Fibroblast of skin of right quadriceps (primary cell): ENCODE measurements at regions not wholly inside any gene's neighbourhood (a gene's known extent, or its start where the extent isn't known, plus 50 kb on each side); places are given as distances from the start of the nearest gene placed in this dataset.
"Not testable (repeated sequence)": the region's sequence is repeated elsewhere in the genome, so short reads cannot be mapped to it uniquely, and the experiment has no call there.

Experiments used
- DNase-seq: peaks from one replicate; pipeline ENCODE4 v3.0.0-alpha.2; 2013

DNA sequence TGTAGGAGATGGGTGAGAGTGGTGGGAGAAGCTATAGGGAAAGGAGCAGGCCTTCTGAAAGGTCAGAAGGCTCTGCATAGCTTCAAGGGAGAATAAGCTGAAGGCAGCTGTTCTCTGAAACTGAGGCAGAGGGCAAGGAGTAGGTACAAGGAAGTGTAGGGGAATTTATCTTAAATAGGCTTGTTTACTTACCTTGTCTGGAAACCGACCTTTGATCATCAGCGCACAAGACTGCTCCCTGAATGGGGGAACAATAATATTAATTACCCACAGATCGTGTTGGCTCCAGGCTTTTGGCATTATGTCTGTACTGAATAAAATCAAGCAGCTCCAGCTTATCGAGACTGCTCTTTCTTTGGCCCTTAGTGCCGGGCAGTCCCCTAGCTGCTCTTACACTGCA lies 175.5 kb upstream of the MAGEB16 start:
- no peak for DNase-seq

DNA sequence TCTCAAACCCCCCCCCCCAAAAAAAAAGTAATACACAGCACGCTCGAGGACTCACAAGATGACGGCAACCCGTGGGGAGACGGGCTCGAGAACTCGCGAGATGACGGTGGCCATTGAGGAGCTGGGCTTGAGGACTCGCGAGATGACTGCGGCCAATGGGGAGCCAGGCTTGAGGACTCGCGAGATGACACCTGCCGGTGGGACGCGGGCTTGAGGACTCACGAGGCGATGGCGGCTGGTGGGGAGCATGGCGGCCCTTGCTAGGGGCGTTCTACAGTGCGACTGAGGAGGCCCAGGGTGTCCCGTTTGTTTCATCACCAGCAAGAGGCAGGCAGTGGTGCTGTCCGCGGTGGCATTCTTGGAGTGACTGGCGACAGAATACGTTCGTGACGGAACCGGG lies 172.4 kb upstream of the MAGEB16 start:
- DNase-seq: no peak

DNA sequence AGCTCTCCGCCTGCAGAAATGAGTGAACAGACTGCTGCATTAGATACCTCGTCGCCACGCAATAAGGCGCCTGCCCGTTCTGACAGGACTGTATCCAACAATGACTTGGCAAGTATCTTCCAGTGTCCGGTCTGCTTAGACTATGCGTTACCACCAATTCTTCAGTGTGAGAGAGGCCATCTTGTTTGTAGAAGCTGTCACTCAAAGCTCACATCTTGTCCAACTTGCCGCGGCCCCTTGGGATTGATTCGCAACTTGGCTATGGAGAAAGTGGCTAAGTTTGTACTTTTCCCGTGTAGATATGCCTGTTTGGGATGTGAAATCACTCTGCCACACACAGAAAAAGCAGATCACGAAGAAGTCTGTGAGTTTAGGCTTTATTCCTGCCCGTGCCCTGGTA lies 172.0 kb upstream of the MAGEB16 start:
- no peak for DNase-seq

DNA sequence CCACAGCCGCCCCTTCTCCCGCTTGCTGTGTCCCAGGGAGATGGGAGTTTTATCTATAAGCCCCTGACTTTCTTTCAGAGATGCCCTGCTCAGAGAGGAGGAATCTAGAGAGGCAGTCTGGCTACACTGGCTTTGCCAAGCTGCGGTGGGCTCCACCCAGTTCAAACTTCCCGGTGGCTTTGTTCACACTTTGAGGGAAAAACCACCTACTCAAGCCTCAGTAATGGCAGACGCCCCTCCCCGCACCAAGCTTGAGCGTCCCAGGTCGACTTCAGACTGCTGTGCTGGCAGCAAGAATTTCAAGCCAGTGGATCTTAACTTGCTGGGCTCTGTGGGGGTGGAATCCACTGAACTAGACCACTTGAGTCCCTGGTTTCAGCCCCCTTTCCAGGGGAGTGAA lies 162.2 kb upstream of the MAGEB16 start:
- DNase-seq: not testable (repeated sequence)

DNA sequence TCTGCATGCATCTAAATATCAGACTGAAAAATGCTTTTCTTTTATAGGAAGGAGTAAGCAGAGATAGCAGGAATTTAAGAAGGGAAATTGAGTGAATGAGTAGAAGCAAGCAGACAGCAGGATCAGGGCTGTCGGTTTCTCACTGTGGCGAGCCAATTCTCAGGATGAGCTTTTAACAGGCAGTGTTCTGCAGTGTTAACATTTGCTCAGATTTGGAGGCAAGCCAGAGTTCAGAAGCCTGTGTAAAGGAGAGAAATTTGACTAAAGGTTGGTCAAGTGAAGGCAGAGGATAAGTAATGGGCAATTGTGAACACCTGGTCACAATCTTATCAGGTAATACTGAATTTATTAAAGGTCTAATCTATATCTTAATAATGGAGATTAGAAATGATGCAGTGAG lies 133.3 kb upstream of the MAGEB16 start:
- no peak for DNase-seq

DNA sequence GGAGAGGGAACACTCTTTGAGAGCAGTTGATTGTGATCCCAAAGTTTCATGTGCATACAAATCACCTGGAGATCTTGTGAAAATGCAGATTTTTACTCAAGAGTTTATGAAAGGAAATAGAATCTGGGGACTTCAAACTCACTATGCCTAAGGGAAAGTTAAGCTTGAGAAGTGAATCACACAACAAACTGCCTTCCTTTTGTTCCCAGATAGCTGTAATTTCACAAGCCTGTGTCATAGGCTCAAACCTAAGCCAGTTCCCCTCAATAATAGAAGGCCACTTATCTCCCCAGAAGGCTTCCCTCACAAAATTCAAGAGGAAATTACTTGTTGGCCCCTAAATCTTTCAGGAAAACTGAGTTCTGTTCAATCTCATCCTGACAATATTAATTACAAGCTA lies 132.8 kb upstream of the MAGEB16 start:
- no peak for DNase-seq

DNA sequence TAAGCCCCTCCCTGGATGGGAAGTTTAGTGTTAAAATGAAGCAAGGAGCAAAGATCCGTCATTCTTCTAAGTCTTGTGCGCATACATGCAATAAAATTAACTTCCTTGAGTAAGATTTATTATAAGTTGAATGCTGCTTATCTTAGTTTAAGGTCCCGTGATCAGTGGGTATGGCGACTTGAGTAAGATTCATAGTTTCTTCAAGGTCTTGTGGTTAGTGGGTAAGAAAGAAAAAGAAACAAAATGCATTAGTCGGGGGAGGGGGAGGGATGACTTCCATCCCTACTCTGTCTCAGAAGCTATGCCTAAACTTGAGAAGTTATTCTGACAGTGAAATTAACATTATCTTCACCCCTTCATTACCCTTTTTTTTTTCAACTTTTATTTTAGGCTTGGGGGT lies 127.3 kb upstream of the MAGEB16 start:
- no peak for DNase-seq

DNA sequence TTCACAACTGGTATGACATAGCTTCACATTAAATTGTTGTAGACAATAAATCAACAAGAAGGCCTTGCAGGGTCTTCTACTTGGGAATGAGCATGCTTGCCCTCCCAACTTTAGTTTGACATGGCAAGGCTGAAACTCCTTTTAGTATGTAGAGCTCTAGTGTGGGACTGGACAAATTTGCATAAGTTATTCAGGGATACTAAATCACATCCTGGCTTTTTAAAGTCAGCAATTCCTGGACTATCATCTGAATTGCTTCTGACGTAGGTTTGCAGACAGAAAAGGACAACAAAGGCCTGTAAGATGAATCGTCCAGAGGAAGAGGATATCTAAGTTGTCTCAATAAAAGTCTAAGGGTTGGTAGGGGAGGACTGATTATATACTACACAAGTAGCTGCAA lies 123.0 kb upstream of the MAGEB16 start:
- no peak for DNase-seq

DNA sequence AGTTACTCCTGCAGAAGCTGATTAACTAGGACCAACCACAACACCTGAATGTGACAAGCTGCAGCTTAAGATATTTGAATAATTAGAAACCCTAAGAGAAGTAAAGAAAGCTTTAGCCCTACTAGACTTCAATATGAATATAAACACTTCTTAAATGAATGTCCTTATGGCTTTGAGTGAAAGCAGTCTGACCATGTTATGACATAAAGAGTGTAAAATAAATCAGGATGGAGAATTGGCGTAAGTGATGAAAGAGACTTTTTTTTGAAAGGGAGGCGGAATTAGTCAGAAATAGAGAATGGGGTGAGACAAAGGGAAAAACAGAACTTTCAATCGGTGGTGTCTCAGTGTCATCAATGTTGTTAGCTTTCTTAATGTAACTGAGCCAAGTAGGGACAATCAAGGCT lies 117.2 kb upstream of the MAGEB16 start:
- DNase-seq: no peak

DNA sequence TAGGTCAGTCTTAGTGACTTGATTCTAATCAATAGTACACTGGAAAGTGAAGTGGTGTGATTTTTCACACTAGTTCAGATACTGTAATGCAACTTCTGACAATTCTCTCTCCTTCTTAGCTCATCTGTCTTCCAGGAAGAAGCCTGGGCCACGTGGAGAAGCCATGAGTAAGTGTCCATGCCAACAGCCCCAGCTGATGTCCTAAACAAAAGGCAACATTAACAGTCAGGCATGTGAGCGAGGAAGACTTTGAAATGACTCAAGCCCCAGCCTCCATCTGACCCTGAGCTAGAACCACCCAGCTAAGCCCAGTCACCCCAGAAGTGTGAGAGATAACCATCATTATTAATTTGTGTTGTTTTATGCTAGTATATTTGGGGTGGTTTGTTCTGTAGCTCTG lies 115.7 kb upstream of the MAGEB16 start:
- no peak for DNase-seq

DNA sequence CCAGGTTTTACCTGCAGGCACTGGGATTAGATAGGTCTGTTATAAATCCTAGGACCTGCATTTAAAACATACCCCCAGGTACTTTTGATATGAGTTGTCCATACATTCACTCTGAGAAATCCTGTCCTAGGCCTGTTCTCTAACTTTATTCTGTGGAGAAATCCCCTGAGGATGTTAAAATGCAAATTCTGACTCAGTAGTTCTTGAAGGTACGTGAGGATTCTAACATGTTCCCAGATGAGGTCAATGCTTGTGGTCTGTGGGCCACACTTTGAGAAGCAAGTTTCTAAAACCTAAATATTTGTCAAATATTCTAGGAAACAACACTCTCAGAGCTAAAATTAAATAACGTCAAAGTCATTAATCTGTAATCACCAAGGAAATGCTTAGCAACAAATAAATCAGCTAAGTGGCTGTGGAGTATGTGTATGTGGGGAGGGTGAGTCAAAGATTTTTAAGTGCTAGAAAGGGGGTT lies 101.3 kb upstream of the MAGEB16 start:
- no peak for DNase-seq

DNA sequence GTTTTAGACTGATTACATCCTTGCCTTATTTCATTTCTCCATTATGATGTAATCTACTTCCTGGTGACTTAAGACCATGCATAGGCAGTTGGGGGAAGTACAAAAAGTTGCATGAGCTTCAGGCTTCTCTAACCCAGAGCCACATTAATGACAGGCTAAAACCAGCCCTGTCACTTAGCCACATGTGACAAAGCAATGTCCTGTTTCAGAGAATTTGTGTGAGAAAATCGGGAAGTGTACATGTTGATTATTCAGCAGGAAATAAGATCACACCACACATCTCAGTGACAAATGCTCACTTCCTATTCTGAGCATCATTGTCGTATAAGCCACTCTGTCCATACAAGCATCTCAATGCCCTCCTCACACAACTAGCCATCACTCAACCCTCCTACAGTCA lies 98.5 kb upstream of the MAGEB16 start:
- no peak for DNase-seq

DNA sequence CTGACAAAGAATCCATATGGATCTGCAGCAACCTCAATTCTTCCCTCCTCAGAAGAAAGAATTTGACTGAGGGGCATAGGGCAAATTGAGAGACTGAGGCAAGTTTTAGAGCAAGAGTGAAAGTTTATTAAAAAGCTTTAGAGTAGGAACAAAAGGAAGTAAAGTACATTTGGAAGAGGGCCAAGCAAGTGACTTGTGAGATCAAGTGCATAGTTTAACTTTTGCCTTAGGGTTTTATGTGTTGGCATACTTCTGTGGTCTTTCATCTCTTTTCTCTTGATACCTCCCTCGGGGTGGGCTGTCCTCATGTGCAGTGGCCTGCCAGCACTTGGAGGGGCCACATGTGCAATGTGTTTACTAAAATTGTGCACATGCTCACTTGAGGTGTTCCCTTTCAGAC lies 98.0 kb upstream of the MAGEB16 start:
- no peak for DNase-seq

DNA sequence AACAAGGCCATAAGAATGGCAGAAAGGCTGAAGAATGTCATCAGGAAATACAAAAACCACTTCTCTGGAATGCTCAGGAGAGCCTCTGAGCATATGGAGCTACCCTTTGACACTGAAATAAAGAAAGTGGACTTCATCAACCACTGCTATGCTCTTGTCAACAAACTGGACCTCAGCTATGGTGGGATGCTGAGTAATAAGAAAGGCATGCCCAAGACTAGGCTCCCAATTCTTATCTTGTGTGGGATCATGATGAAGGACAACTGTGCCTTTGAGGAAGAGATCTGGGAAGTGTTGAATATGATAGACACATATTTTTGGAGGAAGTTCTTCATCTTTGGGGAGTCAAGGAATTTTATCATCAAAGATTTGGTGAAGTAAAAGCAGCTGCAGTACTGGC lies 86.9 kb upstream of the MAGEB16 start:
- DNase-seq: peak; percentile 2

DNA sequence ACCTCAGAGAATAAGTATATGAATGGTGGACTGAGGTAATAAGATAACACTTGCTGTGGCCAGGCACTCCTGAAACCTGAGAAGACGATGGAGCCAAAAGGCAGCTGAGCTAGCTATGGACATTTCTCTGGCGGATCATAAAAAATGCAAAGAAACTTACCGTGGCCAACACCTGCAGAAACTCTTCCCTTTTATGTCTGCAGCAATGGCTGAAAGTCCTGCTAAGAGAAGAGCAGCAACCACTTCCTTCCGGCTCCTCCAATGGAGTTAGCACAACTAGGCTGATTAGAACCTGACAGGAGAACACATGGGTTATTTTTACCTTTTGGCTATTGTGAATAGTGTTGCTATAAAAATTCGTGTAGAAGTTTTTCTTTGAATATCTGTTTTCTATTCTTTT lies 76.0 kb upstream of the MAGEB16 start:
- no peak for DNase-seq

DNA sequence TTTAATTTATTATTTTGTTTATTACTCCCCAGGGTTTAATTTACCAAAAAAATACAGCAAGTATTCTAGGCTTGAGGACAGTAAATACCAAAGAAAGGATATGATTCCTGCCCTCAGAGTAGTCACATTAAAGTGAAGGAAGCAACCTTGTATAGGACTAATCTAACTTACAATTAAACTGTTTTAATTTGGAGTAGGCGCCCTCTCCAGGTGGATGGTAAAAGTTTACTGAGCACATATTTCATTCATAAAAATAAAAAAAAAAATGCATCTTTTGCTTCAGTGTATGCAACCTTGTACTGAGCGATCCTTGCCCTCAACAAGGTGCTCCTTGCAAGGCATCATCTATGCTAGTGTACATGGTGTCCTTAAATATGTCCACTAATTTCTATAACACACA lies 72.0 kb upstream of the MAGEB16 start:
- no peak for DNase-seq

DNA sequence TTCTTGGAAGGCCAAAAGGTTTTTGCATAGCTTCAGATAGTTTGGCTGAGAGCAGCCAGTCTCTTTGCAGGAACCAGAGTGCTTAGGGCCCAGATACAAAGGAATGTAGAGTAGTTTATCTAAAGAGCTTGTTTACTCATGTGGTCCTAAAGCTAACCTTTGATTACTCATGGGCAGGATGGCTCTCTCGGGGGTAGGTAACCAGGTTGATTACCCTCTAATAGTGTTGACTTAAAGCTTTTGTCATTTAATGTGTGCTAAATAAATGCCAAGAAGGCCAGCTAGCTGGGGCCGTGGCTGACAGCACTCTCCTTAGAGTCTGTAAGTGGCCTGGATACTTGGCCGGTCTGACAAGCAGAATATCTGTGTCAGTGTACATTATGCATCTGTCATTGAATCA lies 69.7 kb upstream of the MAGEB16 start:
- DNase-seq: no peak

DNA sequence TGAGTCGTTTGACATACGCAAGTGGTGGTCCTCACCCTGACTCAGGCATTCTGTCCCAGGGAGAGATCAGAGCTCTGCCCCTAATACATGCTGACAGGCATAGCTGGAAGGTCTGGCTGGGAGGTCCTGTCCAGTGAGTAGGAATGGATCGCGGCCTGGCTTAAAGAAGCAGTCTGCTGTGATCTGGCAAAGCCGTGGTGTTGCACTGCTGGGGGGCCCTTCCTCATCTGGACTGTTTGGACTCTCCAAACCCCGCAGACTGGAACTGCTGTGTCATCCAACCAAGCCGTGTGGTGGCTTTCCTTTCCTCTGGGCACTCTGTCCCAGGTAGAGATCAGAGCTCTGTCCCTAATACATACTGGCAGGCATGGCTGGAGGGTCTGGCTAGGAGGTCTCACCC lies 64.3 kb upstream of the MAGEB16 start:
- no peak for DNase-seq

DNA sequence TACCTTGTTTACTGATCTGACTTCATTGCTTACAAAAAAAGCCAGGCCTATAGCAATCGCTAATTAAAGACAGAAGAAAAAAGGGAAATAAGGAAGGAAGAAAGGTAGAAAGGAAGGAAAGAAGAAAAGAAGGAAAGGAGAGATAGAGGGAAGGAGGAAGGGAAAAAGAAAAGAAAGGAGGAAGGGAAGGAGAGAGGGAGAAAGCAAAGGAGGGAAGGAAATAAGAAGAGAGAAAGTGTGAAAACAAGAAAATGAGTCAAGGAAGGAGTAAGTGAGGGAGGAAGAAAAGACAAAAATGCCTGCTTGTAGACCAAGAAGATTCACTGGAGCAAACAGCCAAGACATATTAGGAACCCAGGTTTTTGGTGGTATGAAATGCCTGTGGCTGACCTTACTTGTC lies 57.0 kb upstream of the MAGEB16 start:
- DNase-seq: no peak

DNA sequence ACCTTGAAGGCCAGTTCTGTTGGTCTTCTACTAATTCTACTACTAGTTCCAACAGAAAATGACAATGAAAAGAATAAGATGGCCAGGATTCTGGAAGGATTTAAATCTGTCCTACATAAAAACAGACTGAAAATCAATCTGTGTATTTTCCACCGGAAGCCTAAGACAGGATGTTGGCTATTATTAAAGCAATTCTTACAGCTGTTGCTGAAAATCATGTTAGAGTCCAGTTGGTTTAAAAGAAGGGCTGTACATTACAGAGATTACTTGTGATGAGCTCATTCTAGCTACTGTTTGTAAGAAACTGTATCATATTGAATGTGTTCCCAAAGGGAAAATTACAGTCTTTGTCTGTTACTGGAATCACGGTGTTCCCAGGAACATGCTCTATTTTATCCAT lies 54.8 kb upstream of the MAGEB16 start:
- no peak for DNase-seq
